ENCODE measurements at regions not wholly inside any gene's neighbourhood (a gene's known extent, or its start where the extent isn't known, plus 50 kb on each side); places are given as distances from the start of the nearest gene placed in this dataset.
"Not testable (repeated sequence)": the region's sequence is repeated elsewhere in the genome, so short reads cannot be mapped to it uniquely, and the experiment has no call there.

DNA sequence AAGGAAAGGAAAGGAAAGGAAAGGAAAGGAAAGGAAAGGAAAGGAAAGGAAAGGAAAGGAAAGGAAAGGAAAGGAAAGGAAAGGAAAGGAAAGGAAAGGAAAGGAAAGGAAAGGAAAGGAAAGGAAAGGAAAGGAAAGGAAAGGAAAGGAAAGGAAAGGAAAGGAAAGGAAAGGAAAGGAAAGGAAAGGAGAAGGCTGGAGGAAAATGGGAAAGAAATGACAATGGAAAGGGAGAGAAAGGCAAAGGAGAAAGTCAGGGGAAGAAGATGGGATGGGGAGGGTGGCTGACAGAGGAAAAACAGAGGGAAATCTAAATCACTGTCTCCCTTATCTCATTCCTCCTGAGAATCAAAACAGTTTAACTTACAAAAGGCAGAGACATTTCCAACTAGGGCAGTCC is 156.3 kb downstream of the C1D start:
- not testable (repeated sequence) for DNase-seq (ENCODE audit: low spot score)

- DNase-seq (ENCODE audit: low spot score): no peak
Measured at GRCh38 chr2:67917332-67918054, 145.3 kb downstream of the C1D start.

- no peak for DNase-seq (ENCODE audit: low spot score)
Measured at GRCh38 chr2:67918471-67918870, 144.3 kb downstream of the C1D start.

GRCh38 chr2:67919490-67919889 is 143.3 kb downstream of the C1D start:
- DNase-seq (ENCODE audit: low spot score): no peak

GRCh38 chr2:67922080-67922785 is 140.6 kb downstream of the C1D start:
- DNase-seq (ENCODE audit: low spot score): no peak

DNA sequence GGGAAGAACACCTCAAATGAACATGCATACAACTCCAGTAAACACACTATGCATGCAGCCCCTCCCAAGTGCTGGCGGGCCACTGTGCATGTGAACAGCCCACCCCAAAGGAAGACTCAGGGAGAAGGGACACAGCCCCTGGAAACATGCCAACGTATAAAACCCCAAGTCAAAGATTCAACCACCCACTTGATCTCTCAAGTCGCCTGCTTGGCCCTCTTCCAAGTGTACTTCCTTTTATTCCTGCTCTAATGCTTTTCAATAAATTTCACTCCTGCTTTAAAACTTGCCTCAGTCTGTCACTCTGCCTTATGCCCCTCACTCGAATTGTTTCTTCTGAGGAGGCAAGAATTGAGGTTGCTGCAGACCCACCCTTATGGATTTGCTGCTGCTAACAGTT is 139.1 kb downstream of the C1D start:
- no peak for DNase-seq (ENCODE audit: low spot score)

DNA sequence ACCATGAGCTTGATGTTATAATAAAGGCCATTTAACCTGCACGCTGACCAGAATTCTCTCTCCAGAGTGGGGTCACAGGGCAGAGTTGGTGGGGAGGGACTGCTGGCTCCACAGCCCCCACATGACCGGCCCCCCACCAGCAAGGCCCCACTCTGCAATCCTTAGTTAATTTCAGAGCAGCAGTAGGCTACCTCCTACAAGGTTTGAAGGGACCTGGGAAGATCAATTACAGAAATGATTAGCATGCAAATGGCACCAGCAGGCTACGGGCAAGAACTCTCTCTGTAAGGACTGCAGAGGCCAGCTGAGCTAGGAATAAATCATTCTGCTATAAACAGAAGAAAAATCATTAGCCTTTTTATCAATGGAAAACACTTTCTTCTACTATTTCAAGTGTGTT is 135.3 kb downstream of the C1D start:
- DNase-seq (ENCODE audit: low spot score): no peak

DNA sequence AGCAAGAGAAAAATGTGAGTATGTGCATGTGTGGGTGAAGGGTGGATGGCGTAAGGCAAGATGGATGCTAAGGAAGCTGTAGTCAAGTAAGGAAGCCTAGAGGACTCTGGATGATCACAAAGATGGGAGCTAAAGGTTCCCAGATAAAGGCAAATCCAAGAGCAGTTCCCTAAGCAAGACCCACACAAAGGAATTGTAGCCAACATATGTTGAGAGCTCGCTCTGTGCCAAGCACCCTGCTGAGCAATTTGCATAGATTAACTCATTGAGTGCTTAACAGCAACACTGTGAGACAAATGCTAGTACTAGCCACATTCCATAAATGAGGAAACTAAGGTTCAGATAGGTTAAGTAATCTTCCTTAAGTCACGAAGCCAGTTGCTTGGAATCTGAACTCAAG is 132.6 kb downstream of the C1D start:
- DNase-seq (ENCODE audit: low spot score): no peak

DNA sequence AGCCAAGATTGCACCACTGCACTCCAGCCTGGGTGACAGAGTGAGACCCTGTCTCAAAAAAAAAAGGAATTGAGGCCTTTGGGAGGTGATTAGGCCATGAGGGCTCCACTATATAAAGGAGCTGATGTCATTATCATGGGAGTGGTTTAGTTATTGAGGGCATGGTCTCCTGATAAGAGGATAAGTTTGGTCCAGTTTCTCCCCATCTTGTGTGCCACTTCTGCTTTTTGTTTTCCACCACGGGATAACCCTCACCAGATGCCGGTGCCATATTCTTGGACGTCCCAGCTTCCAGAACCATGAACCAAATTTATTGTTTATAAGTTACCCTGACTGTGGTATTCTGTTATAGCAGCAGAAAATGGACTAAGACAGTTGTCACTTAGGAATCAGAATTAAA is 125.8 kb downstream of the C1D start:
- DNase-seq (ENCODE audit: low spot score): no peak

DNA sequence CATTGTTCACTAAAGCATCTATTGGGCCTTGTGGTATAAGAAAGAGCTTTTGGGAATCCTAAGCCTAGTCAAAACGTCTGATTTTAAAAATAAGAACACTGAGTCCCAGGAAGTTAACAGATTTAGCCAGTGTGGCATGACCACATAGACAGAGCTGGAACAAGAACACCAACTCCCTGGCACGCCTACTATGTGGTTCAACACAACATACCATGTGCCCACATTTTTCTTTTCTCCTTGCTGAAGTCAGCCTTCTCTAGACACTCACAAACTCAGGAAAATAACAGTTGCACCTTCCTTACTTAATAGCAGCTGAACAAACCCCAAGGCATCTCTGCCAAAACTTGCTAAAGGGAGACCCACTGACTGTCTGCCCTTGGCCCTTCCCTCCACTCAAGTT is 124.8 kb downstream of the C1D start:
- DNase-seq (ENCODE audit: low spot score): no peak

GRCh38 chr2:67945056-67945455 is 117.7 kb downstream of the C1D start:
- no peak for DNase-seq (ENCODE audit: low spot score)

DNA sequence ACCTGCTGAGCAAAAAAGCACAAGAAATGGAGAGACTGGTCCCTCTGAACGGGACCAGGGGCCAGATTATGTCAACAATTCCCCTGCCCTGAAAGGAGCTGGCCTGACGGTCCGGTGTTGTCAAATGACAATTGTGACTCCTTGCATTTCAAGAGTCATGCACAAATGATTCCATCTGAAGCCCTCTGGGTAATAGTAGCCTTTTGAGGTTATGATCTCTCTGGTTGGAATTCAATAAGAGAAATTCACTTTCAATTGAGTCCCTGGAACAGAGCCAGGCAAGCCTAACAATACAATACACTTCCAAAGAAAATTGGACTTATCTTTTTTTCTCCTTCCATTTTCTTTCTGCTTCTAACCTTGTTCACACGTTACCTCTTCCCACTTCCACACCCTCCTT is 116.9 kb downstream of the C1D start:
- DNase-seq (ENCODE audit: low spot score): no peak

GRCh38 chr2:67948057-67948456 is 114.7 kb downstream of the C1D start:
- DNase-seq (ENCODE audit: low spot score): no peak

DNA sequence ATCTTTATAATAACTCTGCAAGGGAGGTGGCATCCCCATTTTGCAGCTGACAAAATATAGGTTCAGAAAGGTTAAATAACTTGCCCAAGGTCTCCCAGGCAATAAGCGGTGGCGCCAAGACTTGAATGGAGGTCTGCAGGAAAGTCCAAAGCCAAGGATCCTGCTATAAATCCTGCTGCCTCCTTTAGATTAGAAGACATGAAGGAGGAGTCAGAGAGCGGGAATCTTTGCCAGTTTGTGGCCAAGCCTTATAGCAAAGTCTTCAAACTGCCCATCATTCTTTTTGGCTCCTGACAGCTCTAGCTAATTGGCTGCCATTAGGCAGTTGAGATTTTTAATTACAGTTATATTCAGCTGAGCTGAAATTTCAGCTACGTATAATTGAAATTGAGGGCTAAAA is 114.3 kb downstream of the C1D start:
- no peak for DNase-seq (ENCODE audit: low spot score)

GRCh38 chr2:67950018-67950417 is 112.8 kb downstream of the C1D start:
- DNase-seq (ENCODE audit: low spot score): no peak

GRCh38 chr2:67950919-67951318 is 111.9 kb downstream of the C1D start:
- DNase-seq (ENCODE audit: low spot score): no peak

DNA sequence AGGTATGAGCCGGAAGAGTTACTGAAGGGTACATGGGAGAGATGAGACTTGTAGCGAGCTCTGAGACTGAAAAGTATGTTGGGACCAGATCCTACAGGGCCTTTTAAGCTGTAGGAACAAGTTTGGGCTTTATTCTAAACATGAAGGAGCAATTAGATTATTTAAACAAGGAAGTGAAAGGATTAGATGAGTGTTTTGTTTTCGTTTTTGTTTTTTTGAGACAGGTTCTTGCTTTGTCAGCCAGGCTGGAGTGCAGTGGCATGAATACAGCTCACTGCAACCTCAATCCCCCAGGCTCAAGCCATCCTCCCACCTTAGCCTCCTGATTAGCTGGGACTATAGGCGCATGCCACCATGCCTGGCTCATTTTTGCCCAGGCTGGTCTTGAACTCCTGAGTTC is 110.7 kb downstream of the C1D start:
- DNase-seq (ENCODE audit: low spot score): no peak

- DNase-seq (ENCODE audit: low spot score): peak; percentile 29
Measured at GRCh38 chr2:67954093-67954748, 108.6 kb downstream of the C1D start.

- no peak for DNase-seq (ENCODE audit: low spot score)
Measured at GRCh38 chr2:67955748-67956603, 106.8 kb downstream of the C1D start.

DNA sequence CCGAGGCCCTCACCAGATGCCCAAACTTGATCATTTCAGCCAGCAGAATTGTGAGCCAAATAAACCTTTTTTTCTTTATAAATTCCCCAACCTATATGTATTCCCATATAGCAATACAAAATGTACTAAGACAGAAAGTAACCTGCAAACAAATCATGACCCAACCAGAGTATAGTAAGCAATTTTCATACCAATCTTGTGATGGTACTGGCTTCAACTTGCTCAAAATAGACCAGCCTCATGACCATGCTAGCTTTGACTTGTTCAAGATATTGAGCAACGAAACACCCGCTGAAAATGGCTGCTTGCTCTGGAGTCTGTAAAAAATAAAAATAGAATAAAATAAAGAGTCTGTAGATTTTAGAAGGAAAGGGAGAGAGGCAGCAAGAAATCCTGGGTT is 97.6 kb downstream of the C1D start:
- no peak for DNase-seq (ENCODE audit: low spot score)

DNA sequence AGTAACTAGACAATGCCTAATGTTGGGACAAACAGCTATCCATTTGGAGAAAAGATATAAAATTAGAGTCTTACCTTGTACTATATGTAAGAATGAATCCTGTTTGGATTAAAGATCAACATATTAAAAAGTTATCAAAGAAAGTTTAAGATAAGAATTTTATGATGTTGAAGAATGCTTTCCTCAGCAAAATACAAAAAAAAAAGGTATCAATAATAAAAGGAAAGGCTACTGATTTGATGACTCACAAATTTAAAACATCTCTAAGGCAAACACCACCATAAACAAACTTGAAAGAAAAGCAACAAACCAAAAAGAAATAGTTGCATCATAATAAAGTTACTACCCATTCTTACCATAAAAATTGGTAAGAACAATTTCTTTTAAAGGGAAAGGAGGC is 92.7 kb downstream of the C1D start:
- DNase-seq (ENCODE audit: low spot score): no peak

- no peak for DNase-seq (ENCODE audit: low spot score)
Measured at GRCh38 chr2:67970542-67970941, 92.3 kb downstream of the C1D start.

Data from mucosa of gallbladder (tissue), 1 donor.